Left ventricle myocardium inferior (tissue), 1 donor: ENCODE measurements at regions not wholly inside any gene's neighbourhood (a gene's known extent, or its start where the extent isn't known, plus 50 kb on each side); places are given as distances from the start of the nearest gene placed in this dataset.
A peak's percentile ranks its signal among the peaks of the same experiment; 100 is the strongest.

Experiments
- DNase-seq: peaks from one replicate; pipeline ENCODE4 v3.0.0-alpha.2; 2020
- H3K27ac ChIP-seq: fragments of 200-600 bp; replicated peaks from 2 replicates; pipeline ENCODE4 v1.8.0; 2021
- H3K27me3 ChIP-seq: fragments of 200-600 bp; 2 replicates; pipeline ENCODE4 v1.8.0; 2021; ENCODE audit warnings: low read depth
- H3K36me3 ChIP-seq: fragments of 200-600 bp; 2 replicates; pipeline ENCODE4 v1.8.0; 2021
- H3K4me1 ChIP-seq: fragments of 200-600 bp; 2 replicates; pipeline ENCODE4 v1.8.0; 2021
- H3K4me3 ChIP-seq: fragments of 200-600 bp; 2 replicates; pipeline ENCODE4 v1.8.0; 2021; ENCODE audit warnings: mild to moderate bottlenecking, moderate library complexity
- H3K9me3 ChIP-seq: fragments of 200-600 bp; replicated peaks from 2 replicates; pipeline ENCODE4 v1.8.0; 2021
- CTCF ChIP-seq: fragments of 200-600 bp; IDR thresholded peaks from 2 replicates; pipeline ENCODE4 v1.8.0; 2021; ENCODE audit warnings: antibody characterized with exemption, mild to moderate bottlenecking, borderline replicate concordance
- intact Hi-C: fragments of 100-400 bp; cut with micrococcal nuclease; formaldehyde crosslinking; loops from one replicate; pipeline ENCODE4 v1.11.0; 2022
- donor health status: DM: no; HTN: yes; CAD: no; lungs with severe emphysema.

GRCh38 chr1:232378266-232379062 lies 251.5 kb downstream of the SIPA1L2 start:
- Histone ChIP-seq H3K4me1 (peaks cover 27% of the 10 kb centered on the region), H3K9me3 (no peaks in the 10 kb centered on the region), H3K27ac (peak overlapping the region; percentile 67), H3K4me3 (no peak overlapping the region), H3K27me3 (no peaks in the 10 kb centered on the region), H3K36me3 (no peaks in the 10 kb centered on the region)
- intact Hi-C loops = no loop called here
- no peak for TF ChIP-seq CTCF
- no peak for DNase-seq

GRCh38 chr1:232377494-232377770 lies 252.5 kb downstream of the SIPA1L2 start:
- peaks cover 27% of the 10 kb centered on the region for H3K4me1 ChIP-seq
- H3K27me3 ChIP-seq = no peaks in the 10 kb centered on the region
- H3K4me3 ChIP-seq = no peak overlapping the region
- TF ChIP-seq CTCF = no peak
- H3K36me3 ChIP-seq = no peaks in the 10 kb centered on the region
- H3K9me3 ChIP-seq = no peaks in the 10 kb centered on the region
- no peak for DNase-seq
- intact Hi-C loops = no loop called here
- peak overlapping the region; percentile 67 for H3K27ac ChIP-seq

- peak overlapping the region; percentile 67 for H3K27ac ChIP-seq
- H3K36me3 ChIP-seq = no peaks in the 10 kb centered on the region
- peaks cover 27% of the 10 kb centered on the region for H3K4me1 ChIP-seq
- H3K27me3 ChIP-seq = no peaks in the 10 kb centered on the region
- intact Hi-C loops = no loop called here
- no peak for TF ChIP-seq CTCF
- DNase-seq = no peak
- no peak overlapping the region for H3K4me3 ChIP-seq
- no peaks in the 10 kb centered on the region for H3K9me3 ChIP-seq
Measured at GRCh38 chr1:232376632-232377493, 253.1 kb downstream of the SIPA1L2 start.

GRCh38 chr1:232372841-232373440 lies 257.0 kb downstream of the SIPA1L2 start:
- TF ChIP-seq CTCF = no peak
- no peak for DNase-seq
- Histone ChIP-seq H3K9me3 (no peaks in the 10 kb centered on the region), H3K27me3 (no peaks in the 10 kb centered on the region), H3K4me1 (peaks cover 34% of the 10 kb centered on the region), H3K36me3 (no peaks in the 10 kb centered on the region), H3K4me3 (no peak overlapping the region), H3K27ac (no peak overlapping the region)
- intact Hi-C loops = no loop called here

- Histone ChIP-seq H3K36me3 (no peaks in the 10 kb centered on the region), H3K27me3 (no peaks in the 10 kb centered on the region), H3K9me3 (no peaks in the 10 kb centered on the region), H3K4me1 (peaks cover 29% of the 10 kb centered on the region), H3K27ac (no peak overlapping the region), H3K4me3 (no peak overlapping the region)
- TF ChIP-seq CTCF = no peak
- intact Hi-C loops = no loop called here
- no peak for DNase-seq
Measured at GRCh38 chr1:232372431-232372830, 257.5 kb downstream of the SIPA1L2 start.
